OCI-LY1 (cell line): ENCODE measurements at regions not wholly inside any gene's neighbourhood (a gene's known extent, or its start where the extent isn't known, plus 50 kb on each side); places are given as distances from the start of the nearest gene placed in this dataset.
"Not testable (repeated sequence)": the region's sequence is repeated elsewhere in the genome, so short reads cannot be mapped to it uniquely, and the experiment has no call there.

Experiments
- H2AFZ ChIP-seq: fragments of 200-600 bp; sonication (generic), shearing (Covaris generic); 2 replicates; pipeline ENCODE4 v1.6.0; 2014; ENCODE audit warnings: antibody characterized with exemption, mild to moderate bottlenecking, low read length
- H3F3A ChIP-seq: fragments of 200-600 bp; sonication (generic), shearing (Covaris generic); 2 replicates; pipeline ENCODE4 v1.6.0; 2014; ENCODE audit warnings: mild to moderate bottlenecking, antibody characterized with exemption, low read length, moderate library complexity; ENCODE audit not compliant: insufficient read depth
- H3K27ac ChIP-seq: fragments of 200-600 bp; sonication (generic); 2 replicates; pipeline ENCODE4 v1.5.1; 2014; ENCODE audit warnings: low read length, mixed run types, mild to moderate bottlenecking, low read depth; ENCODE audit not compliant: poor library complexity, severe bottlenecking
- H3K27me3 ChIP-seq: fragments of 200-600 bp; sonication (generic); 2 replicates; pipeline ENCODE4 v1.6.0; 2014; ENCODE audit warnings: antibody characterized with exemption, mild to moderate bottlenecking, low read length, moderate library complexity; ENCODE audit not compliant: insufficient read depth
- H3K36me3 ChIP-seq: fragments of 200-600 bp; sonication (generic); 2 replicates; pipeline ENCODE4 v1.6.1; 2014; ENCODE audit warnings: mild to moderate bottlenecking, antibody characterized with exemption, low read length, moderate library complexity, mixed read lengths; ENCODE audit not compliant: insufficient read depth
- H3K4me1 ChIP-seq: fragments of 200-600 bp; sonication (generic); 2 replicates; pipeline ENCODE4 v1.5.1; 2014; ENCODE audit warnings: mild to moderate bottlenecking, low read length, moderate library complexity; ENCODE audit not compliant: insufficient read depth, severe bottlenecking
- H3K4me2 ChIP-seq: fragments of 200-600 bp; sonication (generic), shearing (Covaris generic); 2 replicates; pipeline ENCODE4 v1.6.1; 2014; ENCODE audit warnings: low read length
- H3K4me3 ChIP-seq: fragments of 200-600 bp; sonication (generic); 2 replicates; pipeline ENCODE4 v1.5.1; 2014; ENCODE audit warnings: low read length, low read depth, mild to moderate bottlenecking, mixed read lengths; ENCODE audit not compliant: poor library complexity, severe bottlenecking
- H3K79me2 ChIP-seq: fragments of 200-600 bp; shearing (Covaris generic); 2 replicates; pipeline ENCODE4 v1.6.1; 2016; ENCODE audit warnings: mixed run types, low read length, mixed read lengths; ENCODE audit not compliant: insufficient read depth
- H3K9ac ChIP-seq: fragments of 200-600 bp; sonication (generic), shearing (Covaris generic); 2 replicates; pipeline ENCODE4 v1.6.1; 2014; ENCODE audit warnings: mild to moderate bottlenecking, low read length, mixed read lengths
- H3K9me2 ChIP-seq: fragments of 200-600 bp; sonication (generic), shearing (Covaris generic); 2 replicates; pipeline ENCODE4 v1.6.1; 2014; ENCODE audit warnings: low read depth, mild to moderate bottlenecking, low read length, mixed read lengths
- H3K9me3 ChIP-seq: fragments of 200-600 bp; shearing (Covaris generic); 2 replicates; pipeline ENCODE4 v1.6.1; 2014; ENCODE audit warnings: low read length, mixed read lengths
- H4K20me1 ChIP-seq: fragments of 200-600 bp; sonication (generic), shearing (Covaris generic); 2 replicates; pipeline ENCODE4 v1.6.0; 2016; ENCODE audit warnings: mild to moderate bottlenecking, low read length; ENCODE audit not compliant: insufficient read depth
- EZH2 ChIP-seq: fragments of 200-600 bp; sonication (generic), shearing (Covaris generic); IDR thresholded peaks from 2 replicates; pipeline ENCODE4 v1.8.0; 2017; ENCODE audit warnings: borderline replicate concordance, mixed run types, mild to moderate bottlenecking, antibody characterized with exemption, low read length, moderate library complexity, mixed read lengths
- TF ChIP-seq, protein P1 (sequence below): fragments of 200-600 bp; sonication (generic), shearing (Covaris generic); IDR thresholded peaks from 2 replicates; pipeline ENCODE4 v1.5.1; 2017; ENCODE audit warnings: mild to moderate bottlenecking, antibody characterized with exemption, low read length, moderate library complexity, mixed read lengths

DNA sequence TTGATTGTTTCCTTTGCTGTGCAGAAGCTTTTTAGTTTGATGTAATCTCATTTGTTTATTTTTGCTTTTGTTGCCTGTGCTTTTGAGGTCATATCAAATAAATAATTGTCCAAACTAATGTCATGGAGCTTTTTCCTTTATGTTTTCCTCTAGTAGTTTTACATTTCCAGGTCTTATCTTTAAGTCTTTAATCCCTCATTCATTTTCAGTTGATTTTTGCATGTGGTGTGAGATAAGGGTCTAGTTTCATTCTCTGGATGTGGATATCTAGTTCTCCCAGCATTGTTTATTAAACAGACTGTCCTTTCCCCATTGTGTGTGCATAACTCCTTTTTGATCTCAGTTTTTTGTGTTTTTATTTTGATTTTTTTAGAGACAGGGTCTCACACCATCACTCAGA is 179.1 kb upstream of the STK26 start:
- H3F3A ChIP-seq, result no peaks in the 10 kb centered on the region
- H2AFZ ChIP-seq, result no peak overlapping the region
- no peaks in the 10 kb centered on the region for H3K27me3 ChIP-seq

DNA sequence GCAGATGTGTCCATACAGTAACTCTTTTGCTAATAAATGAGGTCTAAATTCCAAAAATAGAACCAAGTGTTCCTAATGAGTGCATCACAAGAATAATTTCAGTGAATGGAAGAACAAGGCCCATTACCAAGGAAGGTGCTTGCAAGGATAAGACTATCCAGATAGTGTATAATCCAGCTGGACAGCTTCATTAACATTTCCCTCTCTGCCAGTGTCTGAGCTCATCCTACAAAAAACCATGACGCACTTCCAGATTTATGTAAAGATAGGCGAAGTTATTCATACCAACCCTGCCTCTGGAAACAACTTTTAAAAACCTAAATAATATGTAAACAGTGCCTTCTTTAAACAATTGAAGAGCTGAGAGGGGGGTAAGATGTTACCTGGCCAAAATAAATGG is 177.9 kb upstream of the STK26 start:
- Histone ChIP-seq H3K9me2 (no peaks in the 10 kb centered on the region), H3K27me3 (no peaks in the 10 kb centered on the region), H3K9ac (no peak overlapping the region), H3F3A (no peaks in the 10 kb centered on the region), H3K27ac (no peak overlapping the region), H4K20me1 (no peaks in the 10 kb centered on the region), H3K4me1 (no peaks in the 10 kb centered on the region), H3K36me3 (no peaks in the 10 kb centered on the region), H3K9me3 (no peaks in the 10 kb centered on the region), H2AFZ (no peak overlapping the region), H3K4me3 (no peak overlapping the region), H3K4me2 (no peak overlapping the region), H3K79me2 (no peaks in the 10 kb centered on the region)
- TF ChIP-seq, protein P1, sequence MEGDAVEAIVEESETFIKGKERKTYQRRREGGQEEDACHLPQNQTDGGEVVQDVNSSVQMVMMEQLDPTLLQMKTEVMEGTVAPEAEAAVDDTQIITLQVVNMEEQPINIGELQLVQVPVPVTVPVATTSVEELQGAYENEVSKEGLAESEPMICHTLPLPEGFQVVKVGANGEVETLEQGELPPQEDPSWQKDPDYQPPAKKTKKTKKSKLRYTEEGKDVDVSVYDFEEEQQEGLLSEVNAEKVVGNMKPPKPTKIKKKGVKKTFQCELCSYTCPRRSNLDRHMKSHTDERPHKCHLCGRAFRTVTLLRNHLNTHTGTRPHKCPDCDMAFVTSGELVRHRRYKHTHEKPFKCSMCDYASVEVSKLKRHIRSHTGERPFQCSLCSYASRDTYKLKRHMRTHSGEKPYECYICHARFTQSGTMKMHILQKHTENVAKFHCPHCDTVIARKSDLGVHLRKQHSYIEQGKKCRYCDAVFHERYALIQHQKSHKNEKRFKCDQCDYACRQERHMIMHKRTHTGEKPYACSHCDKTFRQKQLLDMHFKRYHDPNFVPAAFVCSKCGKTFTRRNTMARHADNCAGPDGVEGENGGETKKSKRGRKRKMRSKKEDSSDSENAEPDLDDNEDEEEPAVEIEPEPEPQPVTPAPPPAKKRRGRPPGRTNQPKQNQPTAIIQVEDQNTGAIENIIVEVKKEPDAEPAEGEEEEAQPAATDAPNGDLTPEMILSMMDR, result no peak
- no peak for TF ChIP-seq EZH2

More for the DNA sequence above, 179.1 kb upstream of the STK26 start:
- Histone ChIP-seq H4K20me1 (no peaks in the 10 kb centered on the region), H3K9ac (no peak overlapping the region), H3K79me2 (no peaks in the 10 kb centered on the region), H3K4me1 (no peaks in the 10 kb centered on the region), H3K9me2 (no peaks in the 10 kb centered on the region), H3K4me3 (no peak overlapping the region), H3K4me2 (no peak overlapping the region), H3K36me3 (no peaks in the 10 kb centered on the region), H3K27ac (no peak overlapping the region), H3K9me3 (no peaks in the 10 kb centered on the region)
- TF ChIP-seq, protein P1, result no peak
- no peak for TF ChIP-seq EZH2

DNA sequence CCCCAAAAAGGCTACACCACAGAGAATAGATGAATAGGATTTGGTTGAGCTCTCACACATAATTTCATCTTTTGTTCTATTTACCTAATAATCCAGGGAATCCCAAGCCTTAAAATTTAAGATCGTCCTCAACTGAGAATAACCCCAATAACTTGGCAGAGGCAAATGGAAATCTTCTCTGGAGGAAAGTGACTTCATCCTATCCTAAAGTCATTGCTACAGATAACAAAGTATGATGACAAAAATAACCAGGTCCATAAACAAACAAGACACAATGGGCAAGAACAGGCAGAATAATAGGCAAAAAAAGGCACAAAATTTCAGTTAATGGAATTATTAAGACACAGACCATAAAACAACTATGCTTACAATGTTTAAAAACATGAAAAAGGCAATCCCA is 177.3 kb upstream of the STK26 start:
- Histone ChIP-seq H3K79me2 (no peaks in the 10 kb centered on the region), H3K27me3 (no peaks in the 10 kb centered on the region), H3K9ac (no peak overlapping the region), H3K36me3 (no peaks in the 10 kb centered on the region), H4K20me1 (no peaks in the 10 kb centered on the region), H3K27ac (no peak overlapping the region), H3K4me2 (no peak overlapping the region), H3K9me2 (no peaks in the 10 kb centered on the region), H3K9me3 (no peaks in the 10 kb centered on the region), H3F3A (no peaks in the 10 kb centered on the region), H2AFZ (no peak overlapping the region), H3K4me3 (no peak overlapping the region), H3K4me1 (no peaks in the 10 kb centered on the region)
- TF ChIP-seq, protein P1, result no peak
- TF ChIP-seq EZH2, result no peak

DNA sequence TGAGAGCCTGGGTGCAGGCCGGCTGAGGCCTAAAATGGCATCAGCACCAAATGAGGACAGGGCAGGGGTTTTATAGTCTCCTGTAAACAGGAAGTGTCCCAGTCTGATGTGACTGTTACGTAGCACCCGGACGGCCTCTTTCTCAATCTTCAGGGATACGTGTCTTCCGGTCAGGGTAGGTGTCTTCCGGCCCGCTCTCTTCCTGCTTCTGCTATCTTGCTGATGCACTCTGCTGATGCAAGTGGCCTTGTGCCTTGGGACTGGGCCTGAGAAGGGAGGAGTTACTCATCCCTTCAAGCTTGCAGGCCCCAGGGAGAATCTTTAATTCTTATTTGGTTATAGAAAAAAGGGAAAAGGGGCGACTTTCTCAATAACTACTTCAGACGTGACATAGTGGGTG is 172.1 kb upstream of the STK26 start:
- H3K4me3 ChIP-seq, H3K9me2 ChIP-seq, H3K9ac ChIP-seq, H3F3A ChIP-seq, H3K36me3 ChIP-seq, H3K4me1 ChIP-seq, H2AFZ ChIP-seq, H3K27me3 ChIP-seq, H3K9me3 ChIP-seq, H3K79me2 ChIP-seq, H3K4me2 ChIP-seq, H4K20me1 ChIP-seq, H3K27ac ChIP-seq: not testable (repeated sequence)
